AG04449 (cell line): ENCODE measurements at regions not wholly inside any gene's neighbourhood (a gene's known extent, or its start where the extent isn't known, plus 50 kb on each side); places are given as distances from the start of the nearest gene placed in this dataset.

Experiments
- CTCF ChIA-PET: fragments of 350-600 bp; formaldehyde crosslinking; extraction: SDS; loops from one replicate; lab custom pipeline; 2021; ENCODE audit warnings: antibody characterized with exemption; lab: Yijun Ruan, JAX
- POLR2A ChIA-PET: fragments of 400-600, 350-600 bp; formaldehyde crosslinking; extraction: SDS; loops from one replicate; lab custom pipeline; 2020; ENCODE audit warnings: antibody characterized with exemption, inconsistent platforms; lab: Yijun Ruan, JAX
- DNase-seq: peaks from one replicate; pipeline ENCODE4 v3.0.0-alpha.2; 2010; ENCODE audit warnings: low read depth, low spot score
- H3K4me3 ChIP-seq: 2 replicates; pipeline ENCODE4 v1.5.1; 2011; ENCODE audit warnings: low read depth, mild to moderate bottlenecking, control low read depth, low read length
- CTCF ChIP-seq: IDR thresholded peaks from one replicate; pipeline ENCODE4 v1.5.1; 2011; ENCODE audit warnings: mild to moderate bottlenecking, moderate library complexity, low read length, control low read depth, inconsistent platforms; ENCODE audit not compliant: insufficient read depth; ENCODE audit errors: missing control alignments

GRCh38 chr13:54627646-54628372, 1599.2 kb downstream of the OLFM4 start:
- DNase-seq = no peak
- ChIA-PET CTCF (no interaction called here), POLR2A (no interaction called here)
- TF ChIP-seq CTCF = no peak
- no peak overlapping the region for H3K4me3 ChIP-seq

- CTCF ChIA-PET = no interaction called here
- no peak for TF ChIP-seq CTCF
- no peak for DNase-seq
- H3K4me3 ChIP-seq = no peak overlapping the region
- POLR2A ChIA-PET = no interaction called here
Measured at GRCh38 chr13:54628383-54628782, 1599.8 kb downstream of the OLFM4 start.

DNA sequence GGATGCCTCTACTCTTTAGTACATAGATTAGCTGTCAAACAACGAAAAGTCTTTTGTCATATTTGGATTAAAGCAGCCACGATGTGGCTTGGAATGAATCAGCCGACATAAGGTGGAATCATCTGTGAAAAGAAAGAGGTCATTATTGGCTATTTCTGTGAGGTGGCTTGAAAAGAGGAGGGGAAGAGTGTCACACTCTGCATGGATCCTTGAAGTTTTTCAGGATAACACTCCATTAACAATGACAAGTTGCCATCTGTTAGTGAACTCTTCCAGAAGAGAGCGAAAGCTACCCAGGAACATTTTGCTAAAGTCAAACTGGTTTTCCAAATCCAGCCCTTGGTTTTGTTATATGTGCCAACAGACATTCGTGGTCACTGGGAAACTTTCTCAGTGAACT, 1604.8 kb downstream of the OLFM4 start:
- no peak for TF ChIP-seq CTCF
- H3K4me3 ChIP-seq = no peak overlapping the region
- DNase-seq = no peak
- ChIA-PET POLR2A (no interaction called here), CTCF (no interaction called here)

DNA sequence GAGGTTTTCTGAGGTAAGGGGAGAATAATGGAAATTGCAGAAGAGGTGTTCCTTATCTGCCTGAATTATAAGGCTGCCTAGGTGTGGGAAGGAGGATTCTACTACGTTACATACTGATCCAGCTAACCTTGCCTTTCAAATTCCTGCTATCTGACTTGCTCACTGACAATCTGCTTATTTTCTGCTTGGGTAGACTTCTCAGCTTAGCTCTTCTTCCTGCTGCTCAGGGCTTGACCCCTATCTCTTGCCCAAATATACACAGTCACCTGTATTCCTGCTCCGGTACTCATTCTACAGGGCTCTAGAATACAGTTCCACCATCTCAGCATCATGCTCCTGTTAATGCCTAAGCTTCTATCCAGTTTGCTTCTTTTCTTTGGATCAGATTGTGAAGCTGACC, 1607.6 kb downstream of the OLFM4 start:
- no peak for TF ChIP-seq CTCF
- POLR2A ChIA-PET = no interaction called here
- CTCF ChIA-PET = no interaction called here
- no peak for DNase-seq
- H3K4me3 ChIP-seq = no peak overlapping the region

DNA sequence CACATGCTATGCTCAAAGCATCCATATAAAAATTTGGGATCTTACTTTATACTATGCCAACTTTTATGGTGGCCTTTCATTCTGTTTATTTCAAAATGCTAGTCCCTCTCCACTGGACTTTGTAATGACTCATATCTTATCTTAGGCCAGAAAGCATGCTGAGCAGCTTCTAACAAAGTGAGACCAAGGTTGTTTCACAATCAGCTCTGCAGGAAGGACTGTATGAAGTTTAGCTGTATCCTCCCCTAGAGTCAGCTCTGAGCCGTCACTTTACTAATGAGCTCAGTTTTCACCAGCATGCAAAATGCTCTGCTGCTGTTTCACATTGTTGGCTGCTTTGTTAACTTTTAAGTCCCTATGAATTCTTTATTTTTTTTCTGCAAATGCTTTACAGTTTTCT, 1608.8 kb downstream of the OLFM4 start:
- no peak for TF ChIP-seq CTCF
- POLR2A ChIA-PET = no interaction called here
- no peak for DNase-seq
- H3K4me3 ChIP-seq = no peak overlapping the region
- CTCF ChIA-PET = no interaction called here

DNA sequence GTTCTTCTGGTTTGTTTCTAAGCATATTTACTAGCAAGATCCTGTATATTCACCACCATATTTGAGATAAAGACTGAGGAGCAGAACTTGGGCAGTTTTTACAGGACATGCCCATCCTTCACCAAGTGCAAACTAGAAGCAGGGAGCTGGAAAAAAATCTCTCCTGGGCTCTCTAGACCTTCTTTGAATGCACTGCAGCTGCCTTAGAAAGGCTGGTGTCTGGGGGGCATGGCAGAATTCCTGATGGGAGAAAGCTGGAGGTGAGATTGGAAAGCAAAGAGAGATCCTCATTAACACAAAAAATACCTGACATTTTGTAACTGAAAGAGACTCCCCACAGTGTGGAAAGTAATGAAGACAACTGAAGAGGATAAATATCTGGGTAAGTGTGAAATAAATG, 1612.1 kb downstream of the OLFM4 start:
- CTCF ChIA-PET = no interaction called here
- H3K4me3 ChIP-seq = no peak overlapping the region
- TF ChIP-seq CTCF = no peak
- no peak for DNase-seq
- POLR2A ChIA-PET = no interaction called here
